Osteoblast (primary cell): ENCODE measurements at regions not wholly inside any gene's neighbourhood (a gene's known extent, or its start where the extent isn't known, plus 50 kb on each side); places are given as distances from the start of the nearest gene placed in this dataset.

ENCODE experiments used
- DNase-seq: peaks from one replicate; pipeline ENCODE4 v3.0.0; 2011; ENCODE audit warnings: low spot score, mixed read lengths; ENCODE audit not compliant: insufficient read length; ENCODE audit errors: missing footprints
- H2AFZ ChIP-seq: 2 replicates; pipeline ENCODE4 v1.6.0; 2011; ENCODE audit warnings: mild to moderate bottlenecking, low read length
- H3K27ac ChIP-seq: 2 replicates; pipeline ENCODE4 v1.5.1; 2011; ENCODE audit warnings: mild to moderate bottlenecking, low read depth, low read length, moderate library complexity
- H3K27me3 ChIP-seq: 2 replicates; pipeline ENCODE4 v1.6.0; 2012; ENCODE audit warnings: mild to moderate bottlenecking, control low read depth, inconsistent platforms, low read length, moderate library complexity; ENCODE audit not compliant: insufficient read depth
- H3K36me3 ChIP-seq: 2 replicates; pipeline ENCODE4 v1.5.1; 2011; ENCODE audit warnings: mild to moderate bottlenecking, low read length, control low read depth, moderate library complexity; ENCODE audit not compliant: insufficient read depth
- H3K4me1 ChIP-seq: 2 replicates; pipeline ENCODE4 v1.5.1; 2011; ENCODE audit warnings: mild to moderate bottlenecking, low read length, control low read depth, moderate library complexity; ENCODE audit not compliant: insufficient read depth
- H3K4me2 ChIP-seq: 2 replicates; pipeline ENCODE4 v1.6.0; 2011; ENCODE audit warnings: mild to moderate bottlenecking, low read length; ENCODE audit not compliant: insufficient read depth
- H3K4me3 ChIP-seq: fragments of 200-600 bp; sonication (generic); 3 replicates; pipeline ENCODE4 v1.5.1; 2012; ENCODE audit warnings: mild to moderate bottlenecking, low read length, inconsistent platforms; ENCODE audit not compliant: insufficient read depth
- H3K79me2 ChIP-seq: 2 replicates; pipeline ENCODE4 v1.6.0; 2012; ENCODE audit warnings: mild to moderate bottlenecking, low read length, control low read depth, inconsistent platforms; ENCODE audit not compliant: insufficient read depth
- H3K9me3 ChIP-seq: 2 replicates; pipeline ENCODE4 v1.5.1; 2011; ENCODE audit warnings: low read depth, low read length, control low read depth
- H4K20me1 ChIP-seq: 2 replicates; pipeline ENCODE4 v1.6.0; 2012; ENCODE audit warnings: mild to moderate bottlenecking, low read length, control low read depth; ENCODE audit not compliant: insufficient read depth
- TF ChIP-seq, protein P1 (sequence below): IDR thresholded peaks from 2 replicates; pipeline ENCODE4 v1.5.1; 2011; ENCODE audit warnings: mild to moderate bottlenecking, low read depth, low read length, moderate library complexity; ENCODE audit errors: extremely low read depth

DNA sequence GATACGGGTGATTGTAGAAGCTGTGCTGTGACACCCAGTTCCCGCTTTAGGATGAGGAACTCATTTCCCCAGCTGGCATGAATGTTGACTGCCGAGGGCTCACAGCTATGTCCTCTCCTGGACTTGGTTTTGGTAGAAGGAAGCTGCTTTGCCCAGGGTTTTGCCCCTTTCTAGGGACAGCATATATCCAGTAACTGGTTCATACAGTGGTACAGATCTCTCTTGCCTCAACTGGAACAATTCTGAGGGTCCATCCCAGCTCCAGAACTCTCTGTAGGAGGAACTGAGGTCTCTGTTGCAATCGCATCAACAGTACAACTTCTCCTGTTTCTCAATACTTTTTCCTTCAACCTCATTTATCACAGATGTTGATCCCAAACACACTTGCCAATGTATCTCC lies 54.5 kb upstream of the FNDC3B start:
- no peaks in the 10 kb centered on the region for H3K79me2 ChIP-seq
- no peaks in the 10 kb centered on the region for H3K36me3 ChIP-seq
- DNase-seq, result no peak
- no peaks in the 10 kb centered on the region for H3K27me3 ChIP-seq
- H3K27ac ChIP-seq, result no peak overlapping the region
- H2AFZ ChIP-seq, result no peak overlapping the region
- TF ChIP-seq, protein P1, sequence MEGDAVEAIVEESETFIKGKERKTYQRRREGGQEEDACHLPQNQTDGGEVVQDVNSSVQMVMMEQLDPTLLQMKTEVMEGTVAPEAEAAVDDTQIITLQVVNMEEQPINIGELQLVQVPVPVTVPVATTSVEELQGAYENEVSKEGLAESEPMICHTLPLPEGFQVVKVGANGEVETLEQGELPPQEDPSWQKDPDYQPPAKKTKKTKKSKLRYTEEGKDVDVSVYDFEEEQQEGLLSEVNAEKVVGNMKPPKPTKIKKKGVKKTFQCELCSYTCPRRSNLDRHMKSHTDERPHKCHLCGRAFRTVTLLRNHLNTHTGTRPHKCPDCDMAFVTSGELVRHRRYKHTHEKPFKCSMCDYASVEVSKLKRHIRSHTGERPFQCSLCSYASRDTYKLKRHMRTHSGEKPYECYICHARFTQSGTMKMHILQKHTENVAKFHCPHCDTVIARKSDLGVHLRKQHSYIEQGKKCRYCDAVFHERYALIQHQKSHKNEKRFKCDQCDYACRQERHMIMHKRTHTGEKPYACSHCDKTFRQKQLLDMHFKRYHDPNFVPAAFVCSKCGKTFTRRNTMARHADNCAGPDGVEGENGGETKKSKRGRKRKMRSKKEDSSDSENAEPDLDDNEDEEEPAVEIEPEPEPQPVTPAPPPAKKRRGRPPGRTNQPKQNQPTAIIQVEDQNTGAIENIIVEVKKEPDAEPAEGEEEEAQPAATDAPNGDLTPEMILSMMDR, result no peak
- peaks cover 12% of the 10 kb centered on the region for H3K4me1 ChIP-seq
- H3K9me3 ChIP-seq, result no peaks in the 10 kb centered on the region
- H3K4me3 ChIP-seq, result no peak overlapping the region
- no peaks in the 10 kb centered on the region for H4K20me1 ChIP-seq
- no peak overlapping the region for H3K4me2 ChIP-seq

DNA sequence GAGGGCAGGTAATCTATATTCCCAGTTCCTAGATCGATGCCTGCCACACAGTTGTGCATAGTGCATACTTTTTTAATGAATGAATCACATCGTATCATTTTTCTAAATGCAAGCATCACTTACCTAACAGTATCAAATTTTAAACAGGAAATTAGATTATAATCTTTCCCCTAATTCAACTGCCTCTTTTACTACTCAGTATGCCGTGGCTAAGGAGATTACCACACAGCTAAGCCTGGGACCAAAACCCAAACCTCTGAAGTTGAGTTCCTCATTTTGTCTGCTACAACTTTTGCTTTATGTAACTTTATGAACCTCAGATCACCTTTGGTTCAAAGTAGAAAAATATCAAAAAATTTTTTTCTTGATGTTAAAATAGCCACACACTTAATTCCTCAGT lies 53.2 kb upstream of the FNDC3B start:
- H3K27ac ChIP-seq, result no peak overlapping the region
- no peaks in the 10 kb centered on the region for H3K36me3 ChIP-seq
- no peaks in the 10 kb centered on the region for H3K9me3 ChIP-seq
- no peak overlapping the region for H2AFZ ChIP-seq
- TF ChIP-seq, protein P1, result no peak
- no peaks in the 10 kb centered on the region for H4K20me1 ChIP-seq
- H3K79me2 ChIP-seq, result no peaks in the 10 kb centered on the region
- peaks cover 6% of the 10 kb centered on the region for H3K4me1 ChIP-seq
- no peak for DNase-seq
- H3K4me3 ChIP-seq, result no peak overlapping the region
- no peaks in the 10 kb centered on the region for H3K27me3 ChIP-seq
- H3K4me2 ChIP-seq, result no peak overlapping the region

DNA sequence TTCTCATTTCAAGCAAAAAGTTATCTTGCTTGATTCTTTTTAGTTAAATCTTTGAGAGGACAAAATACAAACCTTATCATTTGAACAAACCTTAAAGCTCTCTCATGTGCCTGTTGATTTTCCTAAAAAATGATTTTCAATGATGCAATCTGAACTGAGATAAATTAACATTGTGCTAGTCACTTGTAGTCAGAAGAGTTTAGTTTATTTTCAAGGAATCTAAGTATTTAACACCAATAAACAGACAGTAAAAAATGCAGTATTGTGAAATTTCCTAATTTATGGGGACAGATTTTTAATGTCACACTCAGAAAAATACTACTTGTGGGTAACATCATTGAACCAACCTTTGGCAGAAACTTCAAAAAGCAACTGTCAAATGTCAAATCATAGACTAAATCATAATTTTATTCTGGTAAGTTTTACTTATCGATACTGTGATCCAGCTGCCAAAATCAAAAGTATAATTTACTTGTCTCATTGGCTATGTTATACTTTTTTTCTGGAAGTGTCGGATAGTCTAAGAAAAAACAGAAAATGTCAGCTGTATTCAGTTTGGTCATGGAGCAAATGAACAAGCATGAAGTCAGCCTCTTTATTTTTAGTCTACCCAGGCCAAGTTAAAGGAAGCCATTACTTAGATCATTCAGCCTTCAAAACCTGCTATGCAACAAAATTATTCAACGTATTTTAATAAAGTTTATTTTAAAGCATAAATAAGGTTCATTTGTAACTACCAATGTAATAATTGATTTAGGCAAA lies 52.4 kb upstream of the FNDC3B start:
- no peak overlapping the region for H3K27ac ChIP-seq
- DNase-seq, result peak; percentile 31
- H3K4me1 ChIP-seq, result peaks cover 6% of the 10 kb centered on the region

More for the DNA sequence above, 52.4 kb upstream of the FNDC3B start:
- no peaks in the 10 kb centered on the region for H4K20me1 ChIP-seq
- H3K4me2 ChIP-seq, result no peak overlapping the region
- no peaks in the 10 kb centered on the region for H3K9me3 ChIP-seq
- H3K4me3 ChIP-seq, result no peak overlapping the region
- TF ChIP-seq, protein P1, result no peak
- H2AFZ ChIP-seq, result no peak overlapping the region
- no peaks in the 10 kb centered on the region for H3K36me3 ChIP-seq
- no peaks in the 10 kb centered on the region for H3K79me2 ChIP-seq
- H3K27me3 ChIP-seq, result no peaks in the 10 kb centered on the region
